OCI-LY3 (cell line): ENCODE measurements at regions not wholly inside any gene's neighbourhood (a gene's known extent, or its start where the extent isn't known, plus 50 kb on each side); places are given as distances from the start of the nearest gene placed in this dataset.

Source experiments
- H2AFZ ChIP-seq: fragments of 200-600, 300-600 bp; shearing (Covaris generic); 2 replicates; pipeline ENCODE4 v1.6.0; 2014; ENCODE audit warnings: antibody characterized with exemption, low read depth, low read length
- H3K27ac ChIP-seq: fragments of 200-600, 300-600 bp; sonication (generic); 2 replicates; pipeline ENCODE4 v1.5.1; 2014; ENCODE audit warnings: mild to moderate bottlenecking, low read length, moderate library complexity, mixed read lengths
- H3K27me3 ChIP-seq: fragments of 200-600, 300-600 bp; sonication (generic); 2 replicates; pipeline ENCODE4 v1.6.1; 2014; ENCODE audit warnings: low read depth, low read length, mixed read lengths
- H3K36me3 ChIP-seq: fragments of 200-600, 300-600 bp; sonication (generic); replicated peaks from 2 replicates; pipeline ENCODE3; 2014; ENCODE audit warnings: low read depth, low read length, mixed read lengths
- H3K4me1 ChIP-seq: fragments of 300-600, 200-600 bp; sonication (generic); 2 replicates; pipeline ENCODE4 v1.6.1; 2014; ENCODE audit warnings: low read length, mixed read lengths
- H3K4me2 ChIP-seq: fragments of 200-600, 300-600 bp; sonication (generic); 2 replicates; pipeline ENCODE4 v1.6.1; 2014; ENCODE audit warnings: low read length, mixed read lengths
- H3K4me3 ChIP-seq: fragments of 300-600, 200-600 bp; sonication (generic); 2 replicates; pipeline ENCODE4 v1.5.1; 2014; ENCODE audit warnings: antibody characterized with exemption, mild to moderate bottlenecking, low read length, moderate library complexity
- H3K79me2 ChIP-seq: fragments of 300-600, 200-600 bp; shearing (Covaris generic); 2 replicates; pipeline ENCODE4 v1.6.1; 2014; ENCODE audit warnings: mild to moderate bottlenecking, low read length, mixed read lengths
- H3K9ac ChIP-seq: fragments of 300-600, 200-600 bp; shearing (Covaris generic); 2 replicates; pipeline ENCODE4 v1.6.0; 2014; ENCODE audit warnings: mild to moderate bottlenecking, low read length, moderate library complexity
- H3K9me3 ChIP-seq: fragments of 200-600, 300-600 bp; shearing (Covaris generic); 2 replicates; pipeline ENCODE4 v1.6.1; 2014; ENCODE audit warnings: low read length, mixed read lengths; ENCODE audit not compliant: insufficient read depth
- H4K20me1 ChIP-seq: fragments of 200-600, 300-600 bp; sonication (generic); 2 replicates; pipeline ENCODE4 v1.6.1; 2016; ENCODE audit warnings: low read length, mixed read lengths; ENCODE audit not compliant: insufficient read depth
- EZH2phosphoT487 ChIP-seq: fragments of 200-600 bp; shearing (Covaris generic); IDR thresholded peaks from 2 replicates; pipeline ENCODE4 v1.6.1; 2018; ENCODE audit warnings: antibody characterized with exemption, mixed run types, low read depth
- TF ChIP-seq, protein P1 (sequence below): fragments of 200-600, 300-600 bp; sonication (generic); IDR thresholded peaks from 2 replicates; pipeline ENCODE4 v1.5.1; 2014; ENCODE audit warnings: antibody characterized with exemption, low read length, low read depth

DNA sequence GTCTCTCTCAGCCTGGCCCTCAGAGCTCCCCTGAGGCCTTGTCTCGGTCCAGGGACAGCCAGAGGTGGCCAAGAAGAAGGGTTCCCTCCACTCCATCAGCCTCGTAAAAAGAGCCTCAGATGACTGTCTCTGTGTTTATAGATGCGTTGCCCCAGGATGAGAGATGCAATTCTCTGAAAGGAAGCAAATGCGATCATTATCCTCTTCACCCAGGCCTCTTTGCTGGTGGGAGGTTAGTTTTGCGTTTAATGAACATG lies 90.4 kb downstream of the YTHDF1 start:
- no peaks in the 10 kb centered on the region for H3K4me1 ChIP-seq
- no peak overlapping the region for H3K4me2 ChIP-seq
- H3K9ac ChIP-seq = no peak overlapping the region
- H3K9me3 ChIP-seq = no peaks in the 10 kb centered on the region
- H3K36me3 ChIP-seq = no peaks in the 10 kb centered on the region
- no peak overlapping the region for H3K4me3 ChIP-seq
- no peak overlapping the region for H2AFZ ChIP-seq
- H3K27ac ChIP-seq = no peak overlapping the region
- no peaks in the 10 kb centered on the region for H3K79me2 ChIP-seq
- H4K20me1 ChIP-seq = no peaks in the 10 kb centered on the region
- no peak for TF ChIP-seq EZH2phosphoT487
- TF ChIP-seq, protein P1, sequence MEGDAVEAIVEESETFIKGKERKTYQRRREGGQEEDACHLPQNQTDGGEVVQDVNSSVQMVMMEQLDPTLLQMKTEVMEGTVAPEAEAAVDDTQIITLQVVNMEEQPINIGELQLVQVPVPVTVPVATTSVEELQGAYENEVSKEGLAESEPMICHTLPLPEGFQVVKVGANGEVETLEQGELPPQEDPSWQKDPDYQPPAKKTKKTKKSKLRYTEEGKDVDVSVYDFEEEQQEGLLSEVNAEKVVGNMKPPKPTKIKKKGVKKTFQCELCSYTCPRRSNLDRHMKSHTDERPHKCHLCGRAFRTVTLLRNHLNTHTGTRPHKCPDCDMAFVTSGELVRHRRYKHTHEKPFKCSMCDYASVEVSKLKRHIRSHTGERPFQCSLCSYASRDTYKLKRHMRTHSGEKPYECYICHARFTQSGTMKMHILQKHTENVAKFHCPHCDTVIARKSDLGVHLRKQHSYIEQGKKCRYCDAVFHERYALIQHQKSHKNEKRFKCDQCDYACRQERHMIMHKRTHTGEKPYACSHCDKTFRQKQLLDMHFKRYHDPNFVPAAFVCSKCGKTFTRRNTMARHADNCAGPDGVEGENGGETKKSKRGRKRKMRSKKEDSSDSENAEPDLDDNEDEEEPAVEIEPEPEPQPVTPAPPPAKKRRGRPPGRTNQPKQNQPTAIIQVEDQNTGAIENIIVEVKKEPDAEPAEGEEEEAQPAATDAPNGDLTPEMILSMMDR = no peak
- peaks cover 5% of the 10 kb centered on the region; the same call in 1 of the 2 replicates for H3K27me3 ChIP-seq

DNA sequence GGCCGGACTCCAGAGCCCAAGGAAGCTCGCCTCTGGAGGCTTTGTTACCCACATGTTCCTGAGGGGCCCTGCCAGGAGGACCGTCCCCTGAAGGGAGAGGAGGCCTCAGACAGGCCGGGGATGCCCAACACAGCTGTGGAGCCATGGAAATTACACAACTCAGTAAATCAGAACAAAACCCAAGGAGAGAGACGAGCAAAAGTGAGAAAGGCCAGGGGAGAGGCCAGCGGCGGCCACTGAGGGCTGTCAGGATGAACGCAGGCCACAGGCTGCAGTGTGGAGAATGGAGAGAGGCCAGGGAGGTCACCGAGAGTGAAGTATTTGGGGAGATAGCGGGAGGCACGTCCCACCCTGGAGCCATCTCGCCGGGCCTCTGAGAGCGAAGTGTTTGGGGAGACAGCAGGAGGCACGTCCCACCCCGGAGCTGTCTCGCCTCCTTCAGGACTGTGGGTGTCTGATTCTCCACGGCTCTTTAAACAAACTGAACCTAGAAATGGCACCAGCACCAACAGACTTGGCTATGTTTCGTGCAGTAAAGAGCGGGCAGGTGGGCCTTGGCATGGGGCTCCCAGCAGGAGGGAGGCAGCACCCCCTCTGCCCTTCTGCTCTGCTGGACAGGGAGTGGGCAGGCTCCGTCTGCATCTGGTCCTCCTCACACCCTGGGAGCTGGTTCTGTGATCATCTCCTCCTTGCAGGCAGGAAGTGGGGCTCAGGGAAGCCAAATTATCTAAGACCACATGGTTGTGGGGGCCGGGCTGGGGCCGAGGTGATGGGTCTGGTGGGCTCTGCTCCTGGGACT lies 91.0 kb downstream of the YTHDF1 start:
- no peak for TF ChIP-seq EZH2phosphoT487
- TF ChIP-seq, protein P1 = no peak
- H3K9ac ChIP-seq = no peak overlapping the region
- H3K4me3 ChIP-seq = no peak overlapping the region
- no peaks in the 10 kb centered on the region for H3K9me3 ChIP-seq
- peaks cover 5% of the 10 kb centered on the region; the same call in 1 of the 2 replicates for H3K27me3 ChIP-seq
- no peaks in the 10 kb centered on the region for H3K4me1 ChIP-seq
- no peak overlapping the region for H2AFZ ChIP-seq
- H3K27ac ChIP-seq = no peak overlapping the region
- H3K79me2 ChIP-seq = no peaks in the 10 kb centered on the region
- H3K36me3 ChIP-seq = no peaks in the 10 kb centered on the region
- no peak overlapping the region for H3K4me2 ChIP-seq
- H4K20me1 ChIP-seq = no peaks in the 10 kb centered on the region

DNA sequence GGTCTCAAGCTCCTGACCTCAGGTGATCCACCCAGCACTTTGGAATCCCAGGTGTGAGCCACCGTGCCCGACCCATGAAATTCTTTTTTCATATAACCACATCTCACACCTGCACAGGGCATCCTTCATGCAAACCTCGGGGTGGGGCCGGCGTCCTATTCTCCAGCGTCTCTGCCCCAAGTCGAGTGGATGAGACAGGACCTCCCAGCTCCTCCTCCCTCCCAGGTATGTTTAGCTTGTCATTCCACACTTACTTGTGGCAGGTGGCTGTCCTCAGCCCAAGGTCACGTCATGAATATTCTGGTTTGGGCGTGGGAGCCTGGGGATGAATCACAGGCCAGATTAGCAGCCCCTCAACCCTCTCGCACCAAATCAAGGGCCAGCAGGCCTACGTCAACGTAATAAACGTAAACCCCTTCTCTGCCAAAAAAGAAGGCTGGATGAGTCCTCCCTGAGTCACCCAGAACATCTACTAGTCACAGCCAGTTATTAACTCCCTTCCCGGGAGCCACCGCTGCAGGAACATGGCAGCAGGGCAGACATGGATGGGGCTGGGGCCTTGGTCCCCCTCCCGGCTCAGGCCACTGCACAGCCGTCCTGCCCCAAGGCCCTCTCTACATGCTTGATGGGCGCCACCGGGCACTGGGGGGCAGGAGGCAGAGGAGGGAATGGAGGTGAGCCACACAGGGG lies 91.7 kb downstream of the YTHDF1 start:
- no peak overlapping the region for H2AFZ ChIP-seq
- no peaks in the 10 kb centered on the region for H3K36me3 ChIP-seq
- H3K4me2 ChIP-seq = no peak overlapping the region
- H3K27ac ChIP-seq = no peak overlapping the region
- no peaks in the 10 kb centered on the region for H4K20me1 ChIP-seq
- TF ChIP-seq, protein P1 = no peak
- no peak for TF ChIP-seq EZH2phosphoT487
- no peaks in the 10 kb centered on the region for H3K9me3 ChIP-seq
- H3K79me2 ChIP-seq = no peaks in the 10 kb centered on the region
- H3K9ac ChIP-seq = no peak overlapping the region
- H3K27me3 ChIP-seq = peaks cover 5% of the 10 kb centered on the region; the same call in 1 of the 2 replicates
- H3K4me3 ChIP-seq = no peak overlapping the region
- H3K4me1 ChIP-seq = no peaks in the 10 kb centered on the region

GRCh38 chr20:63123331-63123741 lies 92.6 kb downstream of the YTHDF1 start:
- peaks cover 5% of the 10 kb centered on the region; the same call in 1 of the 2 replicates for H3K27me3 ChIP-seq
- H3K27ac ChIP-seq = no peak overlapping the region
- H4K20me1 ChIP-seq = no peaks in the 10 kb centered on the region
- no peak overlapping the region for H3K4me2 ChIP-seq
- no peaks in the 10 kb centered on the region for H3K79me2 ChIP-seq
- TF ChIP-seq, protein P1 = no peak
- TF ChIP-seq EZH2phosphoT487 = no peak
- H3K4me3 ChIP-seq = no peak overlapping the region
- H3K9me3 ChIP-seq = no peaks in the 10 kb centered on the region
- H3K36me3 ChIP-seq = no peaks in the 10 kb centered on the region
- no peak overlapping the region for H3K9ac ChIP-seq
- H3K4me1 ChIP-seq = no peaks in the 10 kb centered on the region
- no peak overlapping the region for H2AFZ ChIP-seq
